D721Med (cell line): ENCODE measurements at regions not wholly inside any gene's neighbourhood (a gene's known extent, or its start where the extent isn't known, plus 50 kb on each side); places are given as distances from the start of the nearest gene placed in this dataset.

ENCODE experiments used
- DNase-seq: peaks from one replicate; pipeline ENCODE4 v3.0.0; 2011; ENCODE audit warnings: low spot score; ENCODE audit not compliant: insufficient read length
- FAIRE-seq: peaks from 2 replicates; lab custom pipeline; 2011; peaks lifted over from hg19 to GRCh38; lab: Jason Lieb, UNC
- CTCF ChIP-seq: IDR thresholded peaks from 2 replicates; pipeline ENCODE4 v1.5.1; 2012; ENCODE audit warnings: mild to moderate bottlenecking, control low read depth; ENCODE audit not compliant: insufficient read depth; ENCODE audit errors: missing control alignments

GRCh38 chrX:128250621-128251020 is 198.4 kb upstream of the ACTRT1 start:
- TF ChIP-seq CTCF: no peak
- FAIRE-seq (no peak), DNase-seq (no peak)

- FAIRE-seq (no peak), DNase-seq (no peak)
- TF ChIP-seq CTCF: no peak
Observed at GRCh38 chrX:128216364-128216763, 164.2 kb upstream of the ACTRT1 start.

GRCh38 chrX:128165884-128166408 is 113.7 kb upstream of the ACTRT1 start:
- FAIRE-seq: no peak
- TF ChIP-seq CTCF: no peak
- DNase-seq: no peak

GRCh38 chrX:128156204-128156603 is 104.0 kb upstream of the ACTRT1 start:
- DNase-seq (no peak), FAIRE-seq (no peak)
- no peak for TF ChIP-seq CTCF

- FAIRE-seq: no peak
- no peak for DNase-seq
- TF ChIP-seq CTCF: no peak
Observed at GRCh38 chrX:128142745-128143144, 90.5 kb upstream of the ACTRT1 start.

- TF ChIP-seq CTCF: peak; percentile 50
- DNase-seq (no peak), FAIRE-seq (no peak)
Observed at GRCh38 chrX:128106630-128107029, 54.4 kb upstream of the ACTRT1 start.

GRCh38 chrX:128105659-128106058 is 53.5 kb upstream of the ACTRT1 start:
- DNase-seq (no peak), FAIRE-seq (no peak)
- TF ChIP-seq CTCF: no peak
